ENCODE measurements at regions not wholly inside any gene's neighbourhood (a gene's known extent, or its start where the extent isn't known, plus 50 kb on each side); places are given as distances from the start of the nearest gene placed in this dataset.

GRCh38 chr19:34597596-34597995 is 79.4 kb downstream of the SCGB2B2 start:
- no peak for TF ChIP-seq CTCF (IDR thresholded peaks at IDR 0.05)
- no peak for TF ChIP-seq POLR2A (IDR thresholded peaks at IDR 0.05)

All from lower leg skin (tissue), 3 donors.